HG02588 (cell line): ENCODE measurements at regions not wholly inside any gene's neighbourhood (a gene's known extent, or its start where the extent isn't known, plus 50 kb on each side); places are given as distances from the start of the nearest gene placed in this dataset.
"Not testable (repeated sequence)": the region's sequence is repeated elsewhere in the genome, so short reads cannot be mapped to it uniquely, and the experiment has no call there.

ENCODE experiments used
- ATAC-seq: cut with Tn5 transposase; IDR thresholded peaks from one replicate; pipeline ENCODE4 v1.9.1; 2021; ENCODE audit warnings: mild to moderate bottlenecking, moderate library complexity; ENCODE audit not compliant: unreplicated experiment

DNA sequence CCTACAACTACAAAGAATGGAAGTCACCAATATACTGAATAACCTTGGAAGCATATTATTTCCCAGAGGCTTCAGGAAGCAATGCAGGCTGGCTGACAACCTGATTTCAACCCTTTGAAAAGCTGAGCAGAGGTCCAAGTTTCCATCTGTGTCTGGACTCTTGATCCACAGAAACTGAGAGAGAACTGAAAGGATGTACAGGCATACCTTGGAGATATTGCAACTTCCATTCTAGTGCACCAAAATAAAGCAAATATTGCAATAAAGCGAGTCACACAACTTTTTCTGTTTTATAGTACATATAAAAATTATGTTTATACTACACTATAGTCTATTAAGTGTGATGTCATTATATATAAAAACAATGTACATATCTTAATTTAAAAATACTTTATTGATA lies 85.3 kb downstream of the TYW3 start:
- no peak for ATAC-seq

DNA sequence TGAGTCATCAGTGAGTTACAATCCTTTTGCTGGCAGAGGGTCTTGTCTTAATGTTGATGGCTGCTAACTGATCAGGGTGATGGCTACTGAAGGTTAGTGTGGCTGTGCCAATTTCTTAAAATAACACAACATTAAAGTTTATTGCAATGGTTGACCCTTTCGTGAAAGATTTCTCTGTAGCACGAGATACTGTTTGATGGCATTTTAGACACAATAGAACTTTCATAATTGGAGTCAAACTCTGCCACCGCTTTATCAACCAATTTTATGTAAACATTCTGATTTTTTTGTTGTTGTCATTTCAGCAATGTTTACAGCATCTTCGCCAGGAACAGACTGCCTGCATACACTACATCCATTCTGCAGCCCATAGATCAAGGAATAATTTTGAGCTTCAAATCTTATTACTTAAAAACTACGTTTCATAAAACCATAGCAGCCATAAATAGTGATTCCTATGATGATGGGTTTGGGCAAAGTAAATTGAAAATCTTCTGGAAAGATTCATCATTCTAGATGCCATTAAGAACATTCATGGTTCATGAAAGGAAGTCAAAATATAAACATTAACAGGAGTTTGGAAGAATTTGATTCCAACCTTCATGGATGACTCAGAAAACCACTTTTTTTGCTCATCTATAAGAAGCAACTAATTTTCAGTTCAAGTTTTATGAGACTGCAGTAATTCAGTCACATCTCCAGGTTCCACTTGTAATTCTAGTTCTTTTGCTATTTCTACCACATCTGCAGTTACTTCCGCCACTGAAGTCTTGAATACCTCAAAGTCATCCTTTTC lies 85.9 kb downstream of the TYW3 start:
- ATAC-seq: no peak

DNA sequence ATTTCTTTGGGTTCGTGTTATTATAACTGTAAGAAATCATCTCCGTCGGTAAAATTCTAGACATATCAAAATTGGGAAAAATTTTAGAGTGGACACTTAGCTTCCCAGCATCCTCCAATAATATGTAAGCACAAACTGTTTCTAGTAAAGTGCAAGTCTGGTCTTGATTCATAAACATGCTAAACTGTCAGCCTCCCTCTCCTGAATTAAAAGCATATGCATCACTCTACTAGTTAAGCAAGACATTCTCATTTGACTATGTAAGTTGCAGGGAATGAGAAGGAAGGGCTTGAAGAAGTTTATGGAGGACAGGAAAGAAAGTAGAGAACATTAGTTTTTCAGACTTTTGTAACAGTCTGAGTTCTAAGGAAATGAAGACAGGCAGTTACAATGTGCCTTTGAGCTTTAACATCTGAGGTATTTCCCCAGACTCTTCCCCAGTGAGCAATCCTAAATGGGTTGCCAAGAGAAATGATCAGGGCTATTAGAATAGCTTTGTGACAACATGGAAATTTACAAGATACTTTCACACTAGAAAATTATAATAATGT lies 90.0 kb downstream of the TYW3 start:
- no peak for ATAC-seq

DNA sequence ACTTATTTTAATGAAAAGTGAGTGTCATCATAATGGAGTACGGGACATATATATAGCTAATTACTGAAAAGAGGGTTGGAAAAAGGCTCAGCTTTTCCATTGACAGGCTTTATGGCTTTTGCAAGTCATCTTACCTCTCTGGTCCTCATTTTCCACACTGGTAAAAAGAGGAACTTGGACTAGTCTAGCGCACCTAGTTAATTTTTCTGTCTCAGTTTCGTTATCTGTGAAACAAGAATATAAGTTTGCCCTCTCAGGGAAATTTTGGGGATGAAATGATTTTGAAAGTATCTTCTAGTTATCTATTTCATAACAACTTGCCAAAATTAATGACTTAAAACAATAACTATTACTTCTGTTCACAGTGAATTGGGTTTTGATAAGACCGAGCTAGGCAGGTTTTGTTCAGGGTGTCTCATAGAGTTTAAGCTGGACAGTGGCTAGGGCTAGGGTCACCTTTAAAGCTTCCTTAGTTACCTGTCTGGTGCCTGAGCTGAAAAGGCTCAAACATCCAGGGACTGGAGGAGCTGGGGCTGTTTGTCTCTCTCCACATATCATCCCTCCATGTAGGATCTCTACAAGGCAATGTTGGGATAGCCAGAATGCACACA lies 91.7 kb downstream of the TYW3 start:
- ATAC-seq: peak; percentile 92

DNA sequence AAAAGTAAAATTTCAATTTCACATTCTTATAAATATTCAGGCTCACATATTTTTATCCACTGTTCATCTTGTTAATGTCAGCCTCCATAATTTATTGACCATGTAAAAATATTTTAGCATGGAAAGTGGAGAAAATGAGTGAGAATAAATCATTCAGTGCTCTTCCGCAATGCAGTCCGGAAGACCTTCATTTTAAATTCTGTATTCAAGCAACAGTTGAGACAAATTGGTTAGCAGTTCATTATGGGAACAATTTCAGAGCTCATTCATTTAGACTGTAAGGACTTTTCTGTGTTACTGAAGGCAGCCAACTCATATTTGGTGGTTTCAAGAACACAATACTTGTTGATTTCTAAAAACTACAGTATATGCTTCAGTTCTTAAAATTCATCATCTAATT lies 97.8 kb downstream of the TYW3 start:
- no peak for ATAC-seq

DNA sequence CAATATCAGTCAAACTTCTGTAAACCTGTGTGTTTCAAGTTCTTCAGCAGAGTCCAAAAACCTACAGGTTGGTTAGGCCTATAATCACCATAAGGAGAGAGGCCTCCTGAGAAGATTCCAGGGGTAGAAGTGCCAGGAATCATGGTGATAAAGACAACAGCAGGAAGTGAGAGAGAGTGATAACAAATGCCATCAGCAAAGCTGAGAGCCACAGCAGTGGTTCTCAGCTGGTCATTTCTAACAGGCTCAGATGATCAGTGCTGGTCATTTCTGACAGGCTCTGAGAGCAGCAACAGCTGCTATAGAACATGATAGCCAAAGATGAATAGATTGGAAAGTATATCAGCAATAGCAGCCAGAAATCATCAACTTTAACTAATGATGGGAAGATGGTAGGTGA lies 101.3 kb downstream of the TYW3 start:
- no peak for ATAC-seq

DNA sequence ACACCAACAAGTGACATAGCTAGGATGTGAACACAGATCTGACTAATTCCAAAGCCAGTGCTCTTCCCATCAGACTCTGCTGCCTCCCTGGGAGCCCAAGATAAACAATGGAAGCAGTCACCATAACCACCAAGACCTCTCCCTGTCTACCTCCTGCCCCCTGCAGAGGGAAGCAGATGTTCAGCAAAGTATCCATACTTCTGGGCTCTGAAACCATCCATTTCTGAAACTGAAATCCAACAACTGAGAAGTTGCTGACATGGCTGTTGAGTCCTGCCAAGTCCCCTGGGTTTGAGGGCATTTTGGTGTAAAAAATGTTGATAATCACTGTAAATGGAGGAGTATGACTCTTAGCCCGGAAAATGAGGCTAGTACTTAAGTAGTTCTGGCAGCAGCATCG lies 102.1 kb downstream of the TYW3 start:
- ATAC-seq: no peak

DNA sequence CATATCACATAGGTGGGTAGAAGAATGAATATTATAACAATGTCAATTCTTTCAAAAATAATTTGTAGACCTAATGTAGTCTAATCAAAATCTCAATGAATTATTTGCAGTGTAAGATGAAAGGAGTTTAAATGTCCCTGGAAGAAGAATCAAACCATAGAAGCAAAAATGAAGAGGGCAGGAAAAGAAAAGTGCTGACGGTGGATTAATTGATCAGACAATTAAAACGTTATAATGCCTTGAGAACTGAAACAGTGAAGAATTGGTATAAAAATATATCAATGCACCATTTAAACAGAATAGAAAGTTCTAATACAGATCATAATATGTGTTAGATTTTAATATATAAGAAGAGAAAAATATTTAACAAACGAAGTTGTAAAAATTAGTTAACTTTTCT lies 109.8 kb downstream of the TYW3 start:
- no peak for ATAC-seq

DNA sequence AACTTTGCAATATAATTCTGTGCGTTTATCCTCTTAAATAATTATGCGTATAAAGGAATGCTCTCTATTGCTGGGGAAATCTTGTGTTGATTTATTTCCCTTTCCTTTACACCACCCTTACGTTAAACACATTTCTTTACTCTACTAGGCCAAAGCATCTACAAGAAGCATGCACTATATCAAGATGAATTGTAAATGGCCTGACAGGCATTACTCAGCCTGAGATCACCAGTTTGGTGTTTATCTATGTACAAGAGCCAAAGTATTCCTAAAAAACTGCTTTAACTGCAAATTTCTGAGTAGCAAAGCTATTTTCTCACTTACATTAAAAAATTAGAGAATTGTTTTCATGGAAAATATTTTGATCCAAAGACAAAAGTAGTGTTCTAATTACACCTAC lies 114.8 kb downstream of the TYW3 start:
- no peak for ATAC-seq

DNA sequence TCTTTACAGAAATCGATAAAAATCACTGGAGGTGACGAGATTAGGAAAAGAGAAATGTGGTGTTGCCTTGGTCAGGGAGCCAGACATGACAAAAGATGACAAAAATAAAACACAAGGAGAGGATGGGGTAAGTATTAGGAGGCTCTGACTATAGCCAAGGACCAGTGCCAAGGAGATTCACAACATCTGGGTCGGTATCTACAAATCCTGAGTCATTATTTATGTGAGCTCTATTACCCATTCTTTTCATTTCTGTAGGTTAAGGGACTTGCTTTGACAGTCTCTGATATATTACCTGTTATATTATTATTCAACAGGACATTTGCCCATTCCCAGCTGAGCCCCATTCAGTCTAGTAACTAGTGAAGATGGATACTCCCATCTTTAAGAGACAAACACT lies 120.8 kb downstream of the TYW3 start:
- ATAC-seq: no peak

DNA sequence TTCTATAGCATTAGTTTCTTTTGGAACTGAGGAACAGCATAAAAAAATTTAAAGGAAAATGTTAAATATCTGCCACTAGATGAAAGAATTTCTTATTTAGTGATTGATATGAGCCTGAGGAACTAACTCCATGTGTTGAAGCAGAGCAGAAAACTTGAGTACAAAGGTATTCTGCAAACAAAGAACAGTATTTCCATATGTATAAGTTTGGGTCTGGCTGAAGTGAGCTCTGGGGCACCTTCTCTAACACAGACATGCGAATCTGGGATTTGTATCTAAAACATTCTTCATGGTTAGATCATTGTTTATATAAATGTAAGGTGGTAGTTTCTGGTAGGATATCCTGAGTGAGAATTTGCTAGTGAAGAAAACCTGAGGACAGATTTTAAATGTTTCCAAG lies 123.2 kb downstream of the TYW3 start:
- ATAC-seq: no peak

DNA sequence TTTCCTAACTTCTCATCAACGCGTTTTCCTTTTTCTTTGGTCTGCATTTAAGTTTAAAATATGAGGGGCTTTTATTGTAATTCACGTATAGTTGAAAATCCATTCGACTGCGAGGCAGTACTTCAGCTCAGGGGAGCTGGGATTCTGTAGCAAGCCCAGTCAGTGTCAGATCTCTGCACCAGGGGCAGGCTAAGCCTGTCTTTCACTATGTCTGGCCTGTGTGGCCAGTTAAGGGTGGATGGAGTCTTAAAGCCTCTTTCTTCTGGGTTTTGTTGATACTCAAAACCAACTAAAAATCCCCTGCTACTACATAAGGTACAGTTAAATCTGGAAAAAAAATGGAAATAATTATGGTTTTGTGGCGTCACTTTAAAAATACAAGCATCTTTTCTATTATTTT lies 124.7 kb downstream of the TYW3 start:
- ATAC-seq: peak; percentile 56

DNA sequence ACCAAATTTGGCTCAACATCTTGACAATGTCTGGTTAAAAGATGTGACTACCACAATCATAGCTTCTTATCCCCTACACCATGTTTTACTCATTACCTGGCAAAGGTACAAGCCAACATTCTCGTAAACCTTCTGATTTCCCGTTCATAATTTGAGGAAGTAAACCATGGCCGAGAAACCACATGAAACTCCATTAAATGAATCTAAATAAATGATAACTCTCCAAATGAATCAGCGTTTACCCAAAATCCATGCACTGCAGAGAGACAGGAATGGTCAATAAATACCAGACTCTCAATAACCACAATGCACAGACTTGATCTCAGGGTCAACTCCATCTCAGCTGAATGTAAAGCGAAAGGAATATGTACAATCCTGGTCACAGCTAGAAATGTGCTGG lies 125.2 kb downstream of the TYW3 start:
- peak; percentile 72 for ATAC-seq

DNA sequence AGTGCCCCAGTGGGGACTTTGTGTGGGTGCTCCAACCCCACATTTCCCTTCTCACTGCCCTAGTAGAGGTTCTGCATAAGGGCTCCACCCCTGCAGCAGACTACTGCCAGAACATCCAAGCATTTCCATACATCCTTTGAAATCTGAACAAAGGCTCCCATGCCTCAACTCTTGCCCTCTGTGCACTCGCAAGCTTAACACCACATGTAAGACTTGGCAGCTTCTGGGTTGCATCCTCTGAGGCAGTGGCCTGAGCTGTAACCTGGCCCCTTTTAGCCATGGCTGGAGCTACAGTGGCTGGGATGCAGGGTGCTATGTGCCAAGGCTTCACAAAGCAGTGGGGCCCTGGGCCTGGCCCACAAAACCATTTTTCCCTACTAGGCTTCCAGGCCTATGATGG lies 128.9 kb downstream of the TYW3 start:
- no peak for ATAC-seq

DNA sequence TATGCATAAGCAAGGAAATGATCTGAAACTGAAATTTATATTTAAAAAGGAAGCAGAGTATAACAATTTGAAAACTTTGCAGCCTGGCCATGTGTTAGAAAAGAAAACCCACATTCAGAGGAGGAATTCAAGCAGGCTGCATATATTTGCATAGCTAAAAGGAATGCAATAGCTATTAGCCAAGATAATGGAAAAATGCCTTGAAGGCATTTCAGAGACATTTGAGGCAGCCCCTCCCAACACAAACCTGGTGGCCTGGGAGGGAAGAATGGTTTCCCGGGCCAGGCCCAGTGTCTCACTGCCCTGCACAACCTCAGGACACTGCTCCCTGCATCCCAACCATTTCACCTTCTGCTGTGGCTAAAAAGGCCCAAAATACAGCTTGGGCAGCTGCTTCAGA lies 136.8 kb downstream of the TYW3 start:
- ATAC-seq: no peak

DNA sequence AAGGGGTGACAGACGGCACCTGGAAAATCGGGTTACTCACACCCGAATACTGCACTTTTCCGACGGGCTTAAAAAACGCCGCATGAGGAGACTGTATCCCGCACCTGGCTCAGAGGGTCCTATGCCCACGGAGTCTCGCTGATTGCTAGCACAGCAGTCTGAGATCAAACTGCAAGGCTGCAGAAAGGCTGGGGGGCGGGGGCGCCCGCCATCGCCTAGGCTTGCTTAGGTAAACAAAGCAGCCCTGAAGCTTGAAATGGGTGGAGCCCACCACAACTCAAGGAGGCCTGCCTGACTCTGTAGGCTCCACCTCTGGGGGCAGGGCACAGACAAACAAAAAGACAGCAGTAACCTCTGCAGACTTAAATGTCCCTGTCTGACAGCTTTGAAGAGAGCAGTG lies 144.4 kb downstream of the TYW3 start:
- not testable (repeated sequence) for ATAC-seq

DNA sequence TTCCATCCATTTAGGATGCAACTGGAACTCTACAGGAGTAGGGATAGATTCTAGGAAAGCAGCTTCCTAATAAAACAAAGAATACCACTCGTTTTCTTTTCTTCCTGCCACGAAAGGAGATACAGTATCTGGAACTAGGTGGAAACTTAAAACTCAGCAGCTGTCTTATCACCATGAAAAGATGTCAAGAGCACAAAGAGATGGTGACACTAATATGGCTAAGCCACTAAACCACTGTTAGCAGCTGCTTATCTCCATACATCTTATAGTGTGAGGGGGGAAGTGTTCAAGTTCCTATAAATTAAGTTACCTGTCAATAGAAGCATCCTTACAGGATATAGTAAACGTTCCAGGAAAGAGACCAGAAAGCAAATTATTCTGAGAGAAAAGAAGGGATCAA lies 162.5 kb downstream of the TYW3 start:
- no peak for ATAC-seq

DNA sequence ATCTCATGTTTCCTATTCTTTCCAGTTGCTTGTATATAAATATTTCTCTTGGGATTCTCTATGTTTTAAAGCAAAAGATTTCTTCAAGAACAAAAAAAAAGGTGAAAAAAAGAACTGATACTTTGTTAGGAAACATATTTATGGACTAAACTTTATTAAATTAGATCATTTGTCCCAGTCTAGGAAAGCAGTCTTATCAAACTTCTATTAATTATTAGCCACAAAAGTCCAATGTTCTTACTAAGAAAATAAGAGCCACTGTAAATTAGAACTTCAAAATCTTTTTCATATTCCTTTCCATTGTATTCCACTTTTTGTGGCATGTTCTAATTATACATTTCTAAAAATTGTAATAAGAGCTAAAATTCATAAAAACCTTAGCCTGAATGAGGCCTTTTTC lies 175.2 kb downstream of the TYW3 start:
- no peak for ATAC-seq

DNA sequence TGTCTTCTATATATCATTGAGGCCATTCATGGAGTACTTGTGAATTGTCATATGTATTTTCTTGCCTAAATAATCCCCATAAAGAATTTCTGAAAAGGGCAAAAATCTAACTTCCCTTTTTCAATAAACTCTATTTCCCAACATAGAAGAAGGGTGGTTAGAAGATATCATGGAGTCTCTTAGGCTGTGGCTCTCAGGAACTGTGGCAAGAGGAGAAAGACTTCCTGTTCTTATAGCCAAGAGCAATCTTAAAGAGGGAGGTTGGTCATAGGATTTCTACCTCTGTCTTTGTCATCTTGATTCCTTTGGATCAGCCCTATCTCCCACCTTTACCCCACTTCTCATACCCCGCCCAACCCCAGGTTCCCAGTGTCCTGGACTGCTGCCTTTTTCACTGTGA lies 175.8 kb downstream of the TYW3 start:
- no peak for ATAC-seq

DNA sequence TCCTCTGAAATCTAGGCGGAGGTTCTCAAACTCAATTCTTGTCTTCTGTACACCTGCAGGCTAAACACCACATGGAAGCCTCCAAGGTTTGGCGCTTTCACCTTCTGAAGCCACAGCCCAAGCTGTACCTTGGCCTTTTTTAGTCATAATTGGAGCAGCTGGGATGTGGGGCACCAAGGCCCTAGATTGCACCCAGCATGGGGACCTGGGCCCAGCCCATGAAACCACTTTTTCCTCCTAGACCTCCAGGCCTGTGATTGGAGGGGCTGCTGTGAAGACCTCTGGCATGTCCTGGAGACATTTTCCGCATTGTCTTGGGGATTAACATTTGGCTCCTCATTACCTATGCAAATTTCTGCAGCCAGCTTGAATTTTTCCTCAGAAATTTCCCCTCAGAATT lies 181.0 kb downstream of the TYW3 start:
- no peak for ATAC-seq

DNA sequence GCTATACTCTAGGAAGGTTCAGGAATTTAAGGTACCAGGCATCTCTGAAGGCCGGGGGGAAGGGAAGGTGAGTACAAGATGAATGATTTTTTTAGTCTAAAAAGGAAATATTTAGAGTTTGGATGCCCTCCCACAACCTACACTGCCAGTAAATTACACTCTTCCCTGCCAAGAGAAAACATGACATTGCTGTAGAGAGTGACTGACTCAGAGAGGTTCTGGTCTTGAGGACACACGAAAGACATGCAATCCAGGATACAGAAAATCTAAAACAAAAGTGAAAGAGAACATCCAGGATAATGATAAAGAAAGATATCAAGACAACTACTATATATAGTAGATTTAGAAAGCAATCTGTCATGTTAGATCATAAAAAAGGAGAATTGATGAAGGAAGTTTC lies 200.5 kb downstream of the TYW3 start:
- ATAC-seq: no peak

DNA sequence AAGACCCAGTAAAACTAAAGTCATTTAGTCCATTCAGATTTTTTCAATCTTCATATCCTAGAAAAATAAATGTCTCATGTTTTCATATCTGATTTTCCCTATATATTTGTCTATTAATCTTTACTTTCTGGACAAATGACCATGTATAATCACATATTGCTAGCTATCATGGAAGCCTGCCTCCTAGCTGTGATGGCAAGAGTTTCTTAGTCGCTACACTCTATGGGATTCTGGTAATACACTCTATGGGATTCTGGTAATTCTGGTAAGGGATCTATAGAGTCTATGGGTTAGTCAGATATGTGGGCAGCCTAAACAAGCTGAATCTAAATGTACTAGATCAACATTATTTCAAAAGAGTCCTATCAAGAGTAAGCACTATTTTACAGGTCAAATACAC lies 198.7 kb upstream of the LHX8 start:
- no peak for ATAC-seq

DNA sequence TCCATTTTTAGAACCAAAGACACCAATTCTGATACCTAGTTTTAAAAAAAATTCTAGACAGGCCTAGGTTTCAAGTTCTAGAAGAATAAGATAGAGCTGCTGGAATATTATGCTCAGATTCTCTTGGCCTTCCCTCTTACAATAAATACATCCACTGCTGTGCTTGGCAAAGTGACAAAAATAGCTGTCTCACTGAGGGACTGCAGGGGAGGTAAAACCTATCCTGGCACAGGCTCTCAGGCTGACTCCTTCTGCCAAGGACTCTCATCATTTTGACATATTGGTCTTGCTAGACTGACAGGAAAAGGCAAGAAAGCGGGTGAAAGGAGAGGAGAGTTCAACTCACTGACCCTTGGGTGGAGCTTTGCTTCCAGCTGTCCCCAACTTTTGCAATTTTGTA lies 197.0 kb upstream of the LHX8 start:
- ATAC-seq: no peak
